ENCODE measurements at regions not wholly inside any gene's neighbourhood (a gene's known extent, or its start where the extent isn't known, plus 50 kb on each side); places are given as distances from the start of the nearest gene placed in this dataset.

DNA sequence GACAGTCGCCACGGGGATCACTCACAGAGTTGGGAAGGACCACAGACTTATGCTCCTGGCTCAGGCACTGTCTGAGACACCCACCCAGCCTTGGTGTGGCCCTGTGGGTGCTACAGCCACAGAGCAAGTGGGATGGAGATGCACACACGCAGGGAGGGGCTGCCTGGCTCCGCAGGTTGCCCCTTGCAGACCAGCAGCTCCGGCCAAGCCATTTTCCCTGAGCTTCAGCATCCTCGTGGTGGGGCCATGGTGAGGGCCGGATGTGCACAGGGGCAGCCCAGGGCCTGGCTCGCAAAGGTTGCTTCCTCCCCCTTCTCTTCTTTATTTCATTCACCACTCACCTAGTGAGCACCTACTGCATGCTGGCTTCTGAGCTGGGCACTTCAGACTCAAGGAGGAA lies 55.4 kb upstream of the GRIP2 start:
- H3K27me3 ChIP-seq (ENCODE audit: insufficient read depth, poor library complexity, severe bottlenecking) = peaks cover 6% of the 10 kb centered on the region
- TF ChIP-seq GABPA (IDR thresholded peaks at IDR 0.05; ENCODE audit: low read depth) (no peak), POLR2AphosphoS5 (IDR thresholded peaks at IDR 0.05; ENCODE audit: low read depth) (no peak), SPI1 (IDR thresholded peaks at IDR 0.05; ENCODE audit: borderline replicate concordance, low read depth) (no peak)
- TF ChIP-seq, protein P1, sequence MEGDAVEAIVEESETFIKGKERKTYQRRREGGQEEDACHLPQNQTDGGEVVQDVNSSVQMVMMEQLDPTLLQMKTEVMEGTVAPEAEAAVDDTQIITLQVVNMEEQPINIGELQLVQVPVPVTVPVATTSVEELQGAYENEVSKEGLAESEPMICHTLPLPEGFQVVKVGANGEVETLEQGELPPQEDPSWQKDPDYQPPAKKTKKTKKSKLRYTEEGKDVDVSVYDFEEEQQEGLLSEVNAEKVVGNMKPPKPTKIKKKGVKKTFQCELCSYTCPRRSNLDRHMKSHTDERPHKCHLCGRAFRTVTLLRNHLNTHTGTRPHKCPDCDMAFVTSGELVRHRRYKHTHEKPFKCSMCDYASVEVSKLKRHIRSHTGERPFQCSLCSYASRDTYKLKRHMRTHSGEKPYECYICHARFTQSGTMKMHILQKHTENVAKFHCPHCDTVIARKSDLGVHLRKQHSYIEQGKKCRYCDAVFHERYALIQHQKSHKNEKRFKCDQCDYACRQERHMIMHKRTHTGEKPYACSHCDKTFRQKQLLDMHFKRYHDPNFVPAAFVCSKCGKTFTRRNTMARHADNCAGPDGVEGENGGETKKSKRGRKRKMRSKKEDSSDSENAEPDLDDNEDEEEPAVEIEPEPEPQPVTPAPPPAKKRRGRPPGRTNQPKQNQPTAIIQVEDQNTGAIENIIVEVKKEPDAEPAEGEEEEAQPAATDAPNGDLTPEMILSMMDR (IDR thresholded peaks at IDR 0.05; ENCODE audit: insufficient read depth, low read length) = no peak
- TF ChIP-seq, protein P2, sequence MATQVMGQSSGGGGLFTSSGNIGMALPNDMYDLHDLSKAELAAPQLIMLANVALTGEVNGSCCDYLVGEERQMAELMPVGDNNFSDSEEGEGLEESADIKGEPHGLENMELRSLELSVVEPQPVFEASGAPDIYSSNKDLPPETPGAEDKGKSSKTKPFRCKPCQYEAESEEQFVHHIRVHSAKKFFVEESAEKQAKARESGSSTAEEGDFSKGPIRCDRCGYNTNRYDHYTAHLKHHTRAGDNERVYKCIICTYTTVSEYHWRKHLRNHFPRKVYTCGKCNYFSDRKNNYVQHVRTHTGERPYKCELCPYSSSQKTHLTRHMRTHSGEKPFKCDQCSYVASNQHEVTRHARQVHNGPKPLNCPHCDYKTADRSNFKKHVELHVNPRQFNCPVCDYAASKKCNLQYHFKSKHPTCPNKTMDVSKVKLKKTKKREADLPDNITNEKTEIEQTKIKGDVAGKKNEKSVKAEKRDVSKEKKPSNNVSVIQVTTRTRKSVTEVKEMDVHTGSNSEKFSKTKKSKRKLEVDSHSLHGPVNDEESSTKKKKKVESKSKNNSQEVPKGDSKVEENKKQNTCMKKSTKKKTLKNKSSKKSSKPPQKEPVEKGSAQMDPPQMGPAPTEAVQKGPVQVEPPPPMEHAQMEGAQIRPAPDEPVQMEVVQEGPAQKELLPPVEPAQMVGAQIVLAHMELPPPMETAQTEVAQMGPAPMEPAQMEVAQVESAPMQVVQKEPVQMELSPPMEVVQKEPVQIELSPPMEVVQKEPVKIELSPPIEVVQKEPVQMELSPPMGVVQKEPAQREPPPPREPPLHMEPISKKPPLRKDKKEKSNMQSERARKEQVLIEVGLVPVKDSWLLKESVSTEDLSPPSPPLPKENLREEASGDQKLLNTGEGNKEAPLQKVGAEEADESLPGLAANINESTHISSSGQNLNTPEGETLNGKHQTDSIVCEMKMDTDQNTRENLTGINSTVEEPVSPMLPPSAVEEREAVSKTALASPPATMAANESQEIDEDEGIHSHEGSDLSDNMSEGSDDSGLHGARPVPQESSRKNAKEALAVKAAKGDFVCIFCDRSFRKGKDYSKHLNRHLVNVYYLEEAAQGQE (IDR thresholded peaks at IDR 0.05; ENCODE audit: insufficient replicate concordance, low read depth) = no peak
- no peak for DNase-seq (ENCODE audit: low read depth in 1 of 2, low spot score in 1 of 2)
- H3K4me3 ChIP-seq (replicated peaks; ENCODE audit: insufficient read depth, low read length) = no peak overlapping the region
- no peak overlapping the region for H3K27ac ChIP-seq (replicated peaks)

DNA sequence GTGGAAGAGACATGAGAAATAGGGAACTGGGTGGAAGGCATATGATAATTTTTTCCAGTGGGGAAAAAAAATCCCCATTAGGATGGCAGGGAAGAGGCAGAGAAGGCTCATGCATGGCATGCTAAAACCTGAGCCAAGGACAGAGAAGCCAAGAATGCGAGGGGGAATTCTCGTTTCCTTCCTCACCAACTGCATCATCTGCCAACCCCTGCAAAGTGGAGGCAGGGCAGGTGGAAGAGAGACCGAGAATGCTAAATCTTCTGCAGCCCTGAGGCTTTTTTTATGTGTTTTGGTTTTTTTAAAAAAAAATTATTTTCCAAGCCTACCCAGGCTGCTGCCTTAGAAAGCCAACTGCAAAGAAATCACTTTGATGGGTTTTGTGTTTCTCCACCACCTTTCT lies 54.3 kb upstream of the CCDC174 start:
- Histone ChIP-seq H3K27me3 (ENCODE audit: insufficient read depth, poor library complexity, severe bottlenecking) (peaks cover 20% of the 10 kb centered on the region), H3K27ac (replicated peaks) (no peak overlapping the region)
- TF ChIP-seq SPI1 (IDR thresholded peaks at IDR 0.05; ENCODE audit: borderline replicate concordance, low read depth) (no peak), POLR2AphosphoS5 (IDR thresholded peaks at IDR 0.05; ENCODE audit: low read depth) (no peak), GABPA (IDR thresholded peaks at IDR 0.05; ENCODE audit: low read depth) (no peak)
- TF ChIP-seq, protein P1 (IDR thresholded peaks at IDR 0.05; ENCODE audit: insufficient read depth, low read length) = no peak
- TF ChIP-seq, protein P2 (IDR thresholded peaks at IDR 0.05; ENCODE audit: insufficient replicate concordance, low read depth) = no peak

DNA sequence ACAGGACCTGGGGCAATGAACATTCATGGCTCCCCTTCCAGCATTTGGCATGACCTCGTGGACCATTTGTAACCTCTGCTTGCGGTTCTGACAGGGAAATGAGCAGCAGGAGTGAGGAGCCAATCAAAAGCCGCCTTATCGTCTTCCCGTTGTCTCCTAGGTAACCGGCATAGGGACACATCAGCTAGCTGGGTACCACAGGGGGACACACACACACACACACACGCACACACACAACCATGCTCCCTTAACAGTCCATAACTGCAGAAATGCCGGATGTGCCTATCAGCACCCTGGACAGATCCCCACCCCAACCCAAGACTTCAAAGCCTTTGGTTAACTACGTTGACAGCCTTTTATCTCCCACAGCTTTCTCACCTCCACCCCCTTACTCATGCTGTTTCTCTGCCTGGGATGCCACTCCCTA lies 53.4 kb upstream of the CCDC174 start:
- peak in 1 of 2 experiments; percentile 21 for DNase-seq (ENCODE audit: low read depth in 1 of 2, low spot score in 1 of 2)
- TF ChIP-seq, protein P2 (IDR thresholded peaks at IDR 0.05; ENCODE audit: insufficient replicate concordance, low read depth) = peak; percentile 99
- TF ChIP-seq, protein P1 (IDR thresholded peaks at IDR 0.05; ENCODE audit: insufficient read depth, low read length) = no peak
- Histone ChIP-seq H3K4me3 (replicated peaks; ENCODE audit: insufficient read depth, low read length) (no peak overlapping the region), H3K27me3 (ENCODE audit: insufficient read depth, poor library complexity, severe bottlenecking) (peaks cover 25% of the 10 kb centered on the region), H3K27ac (replicated peaks) (no peak overlapping the region)

More for the DNA sequence above, 54.3 kb upstream of the CCDC174 start:
- H3K4me3 ChIP-seq (replicated peaks; ENCODE audit: insufficient read depth, low read length) = no peak overlapping the region
- no peak for DNase-seq (ENCODE audit: low read depth in 1 of 2, low spot score in 1 of 2)

All from HL-60 (cell line).